ENCODE measurements at regions not wholly inside any gene's neighbourhood (a gene's known extent, or its start where the extent isn't known, plus 50 kb on each side); places are given as distances from the start of the nearest gene placed in this dataset.

DNA sequence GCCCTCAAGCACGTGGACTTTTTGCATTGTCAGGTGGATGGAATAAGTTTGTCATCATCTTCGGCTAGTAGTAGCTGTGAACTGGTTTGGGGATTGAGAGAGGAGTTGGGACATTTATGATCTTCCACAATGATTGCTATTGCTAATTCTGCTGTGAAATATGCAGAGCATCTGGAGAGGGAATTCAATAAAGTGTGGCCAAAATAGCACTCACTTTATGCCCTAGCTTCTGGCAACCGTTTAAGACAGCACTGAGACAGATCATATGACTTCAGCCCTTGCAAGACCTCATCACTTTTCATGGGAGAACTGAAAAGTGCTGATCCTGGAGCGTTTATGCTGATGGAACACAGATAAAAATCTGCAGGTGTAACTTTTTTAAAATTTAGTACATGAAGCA lies 360.8 kb downstream of the GPATCH2 start:
- DNase-seq (no peak), ATAC-seq (ENCODE audit: low read depth) (no peak)
- no peaks in the 10 kb centered on the region for H3K27me3 Mint-ChIP-seq
- POLR2A ChIA-PET = no interaction called here
- no peaks in the 10 kb centered on the region for H3K4me1 Mint-ChIP-seq
- no peaks in the 10 kb centered on the region for H3K9me3 Mint-ChIP-seq
- intact Hi-C loops (cut with micrococcal nuclease) = no loop called here
- H3K27ac Mint-ChIP-seq = no peak overlapping the region
- no peak for TF ChIP-seq CTCF (IDR thresholded peaks at IDR 0.05)
- no peak overlapping the region for H3K4me3 Mint-ChIP-seq
- CTCF ChIA-PET = no interaction called here
- no peaks in the 10 kb centered on the region for H3K36me3 Mint-ChIP-seq (ENCODE audit: low read depth)

DNA sequence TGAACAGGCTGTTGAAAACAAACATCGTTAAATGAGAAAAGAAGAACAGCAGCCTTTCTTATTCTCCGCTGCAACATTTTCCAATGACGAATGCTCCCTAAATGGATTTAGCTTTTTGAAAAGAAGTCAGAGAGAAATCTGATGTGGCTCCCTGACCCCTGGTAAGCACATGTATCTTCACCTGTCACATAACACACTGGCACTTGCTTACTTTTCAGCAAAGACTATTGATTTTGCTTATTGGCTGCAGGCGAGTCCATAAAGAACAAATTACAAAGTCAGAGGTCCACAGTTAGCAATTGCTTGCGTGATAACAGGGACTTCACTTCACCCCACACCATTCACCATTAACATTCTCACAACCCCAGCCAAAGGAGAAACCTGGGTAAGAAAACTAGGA lies 362.8 kb downstream of the GPATCH2 start:
- CTCF ChIA-PET = no interaction called here
- no peaks in the 10 kb centered on the region for H3K4me1 Mint-ChIP-seq

DNA sequence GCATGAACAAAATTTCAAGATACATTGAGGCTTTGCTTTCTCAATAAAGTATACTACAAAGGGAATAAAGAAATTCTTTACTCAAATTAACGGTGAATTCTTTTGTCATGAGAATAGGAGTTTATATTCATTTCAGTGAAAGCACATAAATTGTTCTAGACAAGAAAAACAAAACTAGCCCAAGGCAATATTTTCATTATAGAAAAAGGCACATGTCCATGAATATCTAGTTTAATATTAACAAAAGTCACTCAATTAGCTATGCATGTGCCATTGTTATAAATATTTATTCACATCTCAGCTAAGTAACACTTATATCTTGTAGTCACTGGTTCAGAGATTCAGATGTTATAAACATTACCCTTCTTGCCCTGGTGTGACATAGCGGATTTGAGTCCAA lies 369.3 kb downstream of the GPATCH2 start:
- DNase-seq = no peak
- Mint-ChIP-seq H3K27ac (no peak overlapping the region), H3K4me3 (no peak overlapping the region), H3K36me3 (ENCODE audit: low read depth) (no peaks in the 10 kb centered on the region), H3K4me1 (no peaks in the 10 kb centered on the region), H3K9me3 (no peaks in the 10 kb centered on the region), H3K27me3 (no peaks in the 10 kb centered on the region)
- ATAC-seq (ENCODE audit: low read depth) = no peak
- ChIA-PET CTCF (no interaction called here), POLR2A (no interaction called here)
- intact Hi-C loops (cut with micrococcal nuclease) = no loop called here
- no peak for TF ChIP-seq CTCF (IDR thresholded peaks at IDR 0.05)

More for the DNA sequence above, 362.8 kb downstream of the GPATCH2 start:
- Mint-ChIP-seq H3K27ac (no peak overlapping the region), H3K27me3 (no peaks in the 10 kb centered on the region), H3K4me3 (no peak overlapping the region), H3K36me3 (ENCODE audit: low read depth) (no peaks in the 10 kb centered on the region), H3K9me3 (no peaks in the 10 kb centered on the region)
- DNase-seq (no peak), ATAC-seq (ENCODE audit: low read depth) (no peak)
- POLR2A ChIA-PET = no interaction called here
- TF ChIP-seq CTCF (IDR thresholded peaks at IDR 0.05) = no peak
- intact Hi-C loops (cut with micrococcal nuclease) = no loop called here

- intact Hi-C loops (cut with micrococcal nuclease) = no loop called here
- Mint-ChIP-seq H3K9me3 (no peaks in the 10 kb centered on the region), H3K4me3 (no peak overlapping the region), H3K27ac (no peak overlapping the region), H3K36me3 (ENCODE audit: low read depth) (no peaks in the 10 kb centered on the region), H3K27me3 (no peaks in the 10 kb centered on the region), H3K4me1 (no peaks in the 10 kb centered on the region)
- POLR2A ChIA-PET = no interaction called here
- CTCF ChIA-PET = no interaction called here
- DNase-seq (no peak), ATAC-seq (ENCODE audit: low read depth) (no peak)
- no peak for TF ChIP-seq CTCF (IDR thresholded peaks at IDR 0.05)
These were observed 370.2 kb downstream of the GPATCH2 start for GRCh38 chr1:217260676-217261075.

DNA sequence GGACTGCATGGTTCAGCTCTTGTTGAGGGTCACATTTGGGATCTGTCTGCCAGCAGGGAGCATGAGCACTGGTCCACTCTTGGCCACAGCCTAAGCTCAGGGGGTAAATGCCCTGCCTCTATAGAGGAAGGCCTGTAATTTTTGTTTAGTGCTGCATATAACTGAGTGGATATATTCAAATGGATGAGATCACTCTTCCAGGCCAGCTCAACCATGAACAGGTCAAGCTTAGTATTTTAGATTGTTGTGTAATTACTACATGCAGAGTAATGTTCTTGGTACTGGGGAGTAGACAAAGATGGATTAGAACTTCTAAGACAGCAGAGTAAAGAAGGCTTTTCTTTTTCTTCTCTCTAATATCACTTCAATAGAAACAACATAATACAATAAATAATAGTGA lies 376.9 kb downstream of the GPATCH2 start:
- DNase-seq (no peak), ATAC-seq (ENCODE audit: low read depth) (no peak)
- H3K9me3 Mint-ChIP-seq = peaks cover 2% of the 10 kb centered on the region
- H3K27me3 Mint-ChIP-seq = no peaks in the 10 kb centered on the region
- TF ChIP-seq CTCF (IDR thresholded peaks at IDR 0.05) = no peak
- intact Hi-C loops (cut with micrococcal nuclease) = no loop called here
- ChIA-PET CTCF (no interaction called here), POLR2A (no interaction called here)
- no peak overlapping the region for H3K27ac Mint-ChIP-seq
- H3K36me3 Mint-ChIP-seq (ENCODE audit: low read depth) = no peaks in the 10 kb centered on the region
- H3K4me3 Mint-ChIP-seq = no peak overlapping the region
- no peaks in the 10 kb centered on the region for H3K4me1 Mint-ChIP-seq

Measured in activated B cell treated with CpG ODN at 0.5 μM for 24 hours (primary cell).